22Rv1 (cell line): ENCODE measurements at regions not wholly inside any gene's neighbourhood (a gene's known extent, or its start where the extent isn't known, plus 50 kb on each side); places are given as distances from the start of the nearest gene placed in this dataset.

ENCODE experiments used
- H3K27ac ChIP-seq: fragments of 450-650 bp; 2 replicates; pipeline ENCODE4 v1.5.1; 2017
- ZFX ChIP-seq: fragments of 450-650 bp; IDR thresholded peaks from 2 replicates; pipeline ENCODE4 v1.6.1; 2017; ENCODE audit warnings: antibody characterized with exemption, borderline replicate concordance
- TF ChIP-seq, protein P1 (sequence below): fragments of 450-650 bp; IDR thresholded peaks from 2 replicates; pipeline ENCODE4 v1.5.1; 2017; ENCODE audit warnings: mild to moderate bottlenecking

DNA sequence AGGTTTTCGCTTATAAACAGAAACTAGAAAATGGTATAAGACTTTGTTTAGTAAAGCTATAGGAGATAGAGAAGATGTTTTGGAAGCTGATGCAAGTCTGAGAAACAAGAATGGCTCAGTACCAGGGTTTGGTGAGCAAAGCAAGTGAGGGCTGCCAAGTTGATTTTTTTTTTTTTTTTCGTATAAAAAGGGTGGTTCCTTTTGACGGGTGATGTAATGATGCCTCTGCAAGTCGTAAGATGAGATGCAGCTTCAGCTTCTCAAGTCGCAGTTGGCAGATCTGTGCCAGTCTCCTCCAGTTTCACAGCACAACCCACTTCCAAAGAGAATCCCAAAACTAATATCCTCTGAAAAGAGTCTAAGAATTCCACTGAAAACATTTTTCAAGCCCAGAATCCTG is 252.8 kb upstream of the CDH4 start:
- TF ChIP-seq ZFX, result no peak
- TF ChIP-seq, protein P1, sequence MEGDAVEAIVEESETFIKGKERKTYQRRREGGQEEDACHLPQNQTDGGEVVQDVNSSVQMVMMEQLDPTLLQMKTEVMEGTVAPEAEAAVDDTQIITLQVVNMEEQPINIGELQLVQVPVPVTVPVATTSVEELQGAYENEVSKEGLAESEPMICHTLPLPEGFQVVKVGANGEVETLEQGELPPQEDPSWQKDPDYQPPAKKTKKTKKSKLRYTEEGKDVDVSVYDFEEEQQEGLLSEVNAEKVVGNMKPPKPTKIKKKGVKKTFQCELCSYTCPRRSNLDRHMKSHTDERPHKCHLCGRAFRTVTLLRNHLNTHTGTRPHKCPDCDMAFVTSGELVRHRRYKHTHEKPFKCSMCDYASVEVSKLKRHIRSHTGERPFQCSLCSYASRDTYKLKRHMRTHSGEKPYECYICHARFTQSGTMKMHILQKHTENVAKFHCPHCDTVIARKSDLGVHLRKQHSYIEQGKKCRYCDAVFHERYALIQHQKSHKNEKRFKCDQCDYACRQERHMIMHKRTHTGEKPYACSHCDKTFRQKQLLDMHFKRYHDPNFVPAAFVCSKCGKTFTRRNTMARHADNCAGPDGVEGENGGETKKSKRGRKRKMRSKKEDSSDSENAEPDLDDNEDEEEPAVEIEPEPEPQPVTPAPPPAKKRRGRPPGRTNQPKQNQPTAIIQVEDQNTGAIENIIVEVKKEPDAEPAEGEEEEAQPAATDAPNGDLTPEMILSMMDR, result no peak
- H3K27ac ChIP-seq, result no peak overlapping the region

DNA sequence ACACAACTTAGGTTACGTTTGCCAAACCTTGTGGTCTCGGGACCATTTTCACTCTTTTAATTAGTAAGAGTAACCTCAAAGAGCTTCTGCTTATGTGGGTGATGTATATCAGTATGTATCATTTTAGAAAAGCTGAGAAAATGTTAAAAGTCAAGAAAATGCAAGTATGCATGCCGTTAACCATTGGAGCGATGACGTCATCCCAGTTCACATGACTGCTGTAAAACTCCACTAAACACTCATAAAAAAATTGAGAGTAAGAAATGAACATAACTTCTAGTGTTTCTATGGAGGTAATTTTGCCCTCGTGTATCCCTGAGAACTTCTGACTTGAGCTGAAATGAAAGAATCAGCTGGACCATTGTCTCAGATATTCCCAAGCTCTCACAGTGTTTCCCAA is 250.0 kb upstream of the CDH4 start:
- TF ChIP-seq, protein P1, result no peak
- no peak for TF ChIP-seq ZFX
- H3K27ac ChIP-seq, result no peak overlapping the region

DNA sequence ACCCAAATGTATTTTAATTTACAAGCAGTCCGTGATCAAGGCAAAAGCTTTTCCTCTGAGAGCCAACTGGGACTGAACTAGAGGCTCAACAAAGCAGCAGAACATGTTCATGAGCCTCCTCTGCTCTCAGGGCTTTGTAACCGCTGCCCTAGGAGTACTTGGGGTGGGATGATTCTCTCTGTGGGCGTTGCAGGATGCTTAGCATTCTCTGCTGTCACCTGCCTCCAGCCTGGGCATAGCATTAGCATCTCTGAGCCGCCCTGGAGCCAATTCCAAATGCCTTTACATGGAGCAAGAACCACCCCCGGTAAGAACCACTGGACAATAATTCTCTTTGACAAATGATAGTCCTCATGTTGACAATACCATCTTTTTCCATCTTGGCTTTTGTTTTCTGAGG is 237.6 kb upstream of the CDH4 start:
- no peak overlapping the region for H3K27ac ChIP-seq
- TF ChIP-seq, protein P1, result no peak
- no peak for TF ChIP-seq ZFX

DNA sequence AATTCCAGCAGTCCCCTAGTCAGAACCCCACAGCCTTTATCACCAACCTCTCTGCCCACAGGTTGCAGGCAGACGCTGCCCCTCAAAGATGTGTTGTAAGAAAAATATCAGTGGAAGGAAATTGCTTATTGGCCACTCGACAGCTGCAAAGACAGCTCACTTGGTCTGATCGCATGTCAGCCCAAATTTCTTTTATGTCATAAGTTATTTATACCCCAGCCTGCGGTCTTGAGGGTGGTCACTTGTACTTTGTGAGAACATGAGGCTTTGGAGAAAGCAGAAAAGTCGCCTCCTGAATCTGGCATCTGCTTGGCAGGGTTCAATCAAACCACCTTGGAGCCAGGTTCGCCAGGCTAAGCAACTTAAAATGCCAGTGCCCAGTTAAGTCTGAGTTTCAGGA is 236.5 kb upstream of the CDH4 start:
- no peak for TF ChIP-seq ZFX
- TF ChIP-seq, protein P1, result no peak

DNA sequence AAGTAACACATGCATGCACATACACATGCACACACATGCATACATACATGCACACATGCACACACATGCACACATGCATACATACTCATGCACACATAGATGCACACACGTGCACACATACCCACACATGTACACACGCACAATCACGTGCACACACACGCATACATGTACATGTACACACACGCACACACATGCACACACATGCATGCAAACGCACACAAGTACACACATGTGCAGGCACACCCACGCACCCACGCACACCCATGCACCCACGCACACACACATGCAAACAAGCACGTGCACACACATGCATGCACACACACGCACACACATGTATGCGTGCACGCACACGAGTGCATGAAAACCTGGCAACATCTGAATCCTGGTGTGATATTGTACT is 232.7 kb upstream of the CDH4 start:
- no peak overlapping the region for H3K27ac ChIP-seq
- TF ChIP-seq ZFX, result no peak
- TF ChIP-seq, protein P1, result no peak

More for the DNA sequence above, 236.5 kb upstream of the CDH4 start:
- no peak overlapping the region for H3K27ac ChIP-seq

DNA sequence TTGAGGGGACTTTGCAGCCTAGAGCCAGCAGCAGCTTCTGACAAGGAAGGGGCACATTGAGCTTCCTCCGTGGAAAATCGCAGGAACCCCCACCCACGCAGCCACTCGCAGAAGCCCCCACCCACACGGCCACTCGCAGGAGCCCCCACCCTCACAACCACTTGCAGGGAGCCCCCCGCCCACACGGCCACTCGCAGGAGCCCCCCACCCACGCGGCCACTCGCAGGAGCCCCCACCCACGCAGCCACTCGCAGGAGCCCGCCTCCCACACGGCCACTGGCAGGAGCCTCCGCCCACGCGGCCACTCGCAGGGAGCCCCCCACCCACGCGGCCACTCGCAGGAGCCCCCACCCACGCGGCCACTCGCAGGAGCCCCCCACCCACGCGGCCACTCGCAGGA is 228.4 kb upstream of the CDH4 start:
- TF ChIP-seq, protein P1, result no peak
- no peak for TF ChIP-seq ZFX
- H3K27ac ChIP-seq, result no peak overlapping the region

DNA sequence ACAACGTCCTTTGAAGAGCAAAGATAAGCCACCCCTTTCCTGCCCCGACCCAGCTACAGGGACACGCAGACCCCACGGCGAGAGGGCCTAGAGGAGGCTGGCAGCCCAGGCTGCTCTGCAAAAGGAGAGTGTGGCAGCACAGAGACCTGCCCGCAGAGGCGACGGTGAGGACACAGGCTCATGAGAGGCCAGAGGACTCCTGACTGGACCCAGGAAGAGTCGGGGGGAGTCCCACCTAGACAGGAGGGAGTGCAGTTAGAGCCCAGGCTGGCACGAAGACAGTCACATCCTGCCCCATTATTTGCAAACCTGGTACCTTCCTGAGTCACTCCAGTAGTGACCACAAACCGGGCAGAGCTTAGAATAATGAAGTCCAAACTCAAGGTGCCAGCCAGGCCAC is 227.7 kb upstream of the CDH4 start:
- TF ChIP-seq, protein P1, result no peak
- no peak for TF ChIP-seq ZFX
- H3K27ac ChIP-seq, result no peak overlapping the region
